NCI-H2196 treated with DMSO at 0.1 percent for 48 hours (cell line): ENCODE measurements at regions not wholly inside any gene's neighbourhood (a gene's known extent, or its start where the extent isn't known, plus 50 kb on each side); places are given as distances from the start of the nearest gene placed in this dataset.
"Not testable (repeated sequence)": the region's sequence is repeated elsewhere in the genome, so short reads cannot be mapped to it uniquely, and the experiment has no call there.

Source experiments
- DNase-seq: peaks from one replicate; lab custom pipeline; 2025; ENCODE audit not compliant: unreplicated experiment; lab: John Stamatoyannopoulos, UW

DNA sequence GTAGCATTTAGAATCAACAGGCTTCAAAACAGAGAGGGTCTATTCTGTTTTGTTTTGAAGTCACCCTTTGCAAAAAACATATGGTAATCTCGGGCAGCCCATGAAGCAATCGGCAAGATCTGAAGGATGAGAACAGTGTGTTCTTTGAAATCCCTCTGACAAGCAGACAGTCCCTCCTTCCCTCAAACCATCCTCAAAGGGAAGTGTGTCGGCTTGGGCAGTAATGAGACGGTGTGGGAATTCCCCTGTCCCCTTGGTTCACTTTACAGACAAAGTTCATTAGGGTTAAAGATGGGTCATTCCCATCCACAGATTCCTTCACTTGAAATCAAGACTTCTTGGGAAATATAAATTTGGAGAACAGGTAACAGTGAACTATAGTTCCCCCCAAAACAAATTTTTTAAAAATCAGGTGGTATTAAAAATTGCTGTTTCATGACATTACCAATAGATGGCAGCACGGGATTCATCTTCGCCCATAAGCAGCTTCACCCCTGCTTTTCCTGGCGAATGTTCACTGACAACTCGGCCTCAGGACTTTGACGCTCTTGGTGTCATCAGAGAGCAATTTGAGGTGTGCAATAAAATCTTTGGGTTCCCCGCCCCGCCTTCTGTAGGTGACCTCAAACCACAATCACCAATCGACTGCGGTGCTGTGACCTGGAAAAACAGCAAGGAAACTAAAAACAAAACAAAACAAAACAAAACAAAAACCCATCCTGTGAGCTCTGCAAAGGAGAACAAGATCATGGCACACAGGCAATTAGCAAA is 159.3 kb upstream of the TNFAIP3 start:
- peak; percentile 81 for DNase-seq

DNA sequence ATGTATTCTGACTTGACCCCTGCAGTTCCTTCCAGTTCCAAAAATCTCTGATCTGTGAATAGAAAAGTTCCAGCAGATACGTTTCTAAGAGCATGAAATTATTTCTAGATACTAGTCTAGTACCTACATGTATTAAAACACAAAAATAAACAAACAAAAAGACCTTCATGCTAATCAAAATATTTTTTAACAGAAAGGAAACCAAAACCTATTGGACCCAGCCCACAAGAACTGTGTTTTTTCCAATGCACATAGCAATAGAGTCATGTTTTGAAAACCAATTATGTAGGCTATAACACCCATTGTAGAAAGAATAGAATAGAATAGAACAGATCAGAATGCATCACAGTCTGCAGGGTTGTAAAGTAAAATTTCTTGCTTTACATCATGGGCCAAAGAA is 158.6 kb upstream of the TNFAIP3 start:
- no peak for DNase-seq

GRCh38 chr6:137709424-137710236 is 157.4 kb upstream of the TNFAIP3 start:
- DNase-seq = no peak

DNA sequence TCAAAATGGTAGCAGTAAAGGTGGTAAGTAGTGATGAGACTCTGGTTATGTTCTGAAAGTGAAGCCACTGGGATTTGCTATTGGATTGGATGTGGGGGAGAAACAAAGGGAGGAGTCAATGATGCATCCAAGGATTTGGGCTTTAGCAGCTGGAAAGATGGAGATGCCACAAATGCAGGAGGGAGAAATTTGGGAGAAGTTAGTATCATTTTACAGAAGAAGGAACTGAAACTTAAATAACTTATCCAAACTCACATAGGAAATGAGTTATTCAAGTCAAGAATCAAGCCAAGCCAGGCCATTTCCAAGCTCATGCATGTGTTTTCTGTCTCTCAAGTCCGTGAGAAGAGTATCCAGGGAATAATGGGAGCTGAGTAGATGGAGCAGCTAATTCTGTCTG is 155.1 kb upstream of the TNFAIP3 start:
- no peak for DNase-seq

DNA sequence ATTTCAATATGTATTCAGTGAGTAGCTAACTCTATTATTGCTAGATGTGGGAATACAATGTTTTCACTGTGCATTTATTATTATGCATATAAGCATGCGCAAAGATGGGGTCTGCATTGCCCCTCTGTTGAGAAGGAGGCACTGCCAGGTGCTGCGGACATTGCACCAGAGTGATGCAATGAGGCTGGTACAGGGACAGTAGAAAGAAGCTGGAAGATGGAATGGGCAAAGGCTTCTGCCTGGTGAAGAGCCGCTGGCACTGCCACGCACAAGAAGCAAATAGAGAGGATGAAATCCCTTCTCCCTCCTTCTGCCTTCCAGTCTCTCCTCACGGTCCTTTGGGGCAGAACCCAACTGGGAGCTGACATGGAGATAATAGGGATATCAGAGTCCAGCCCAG is 154.5 kb upstream of the TNFAIP3 start:
- no peak for DNase-seq

GRCh38 chr6:137715589-137716045 is 151.4 kb upstream of the TNFAIP3 start:
- no peak for DNase-seq

- peak; percentile 94 for DNase-seq
Observed at GRCh38 chr6:137717074-137718073, 149.7 kb upstream of the TNFAIP3 start.

- DNase-seq = not testable (repeated sequence)
Observed at GRCh38 chr6:137718903-137719302, 148.2 kb upstream of the TNFAIP3 start.

- DNase-seq = no peak
Observed at GRCh38 chr6:137722749-137723272, 144.2 kb upstream of the TNFAIP3 start.

GRCh38 chr6:137723273-137724017 is 143.6 kb upstream of the TNFAIP3 start:
- DNase-seq = peak; percentile 81

DNA sequence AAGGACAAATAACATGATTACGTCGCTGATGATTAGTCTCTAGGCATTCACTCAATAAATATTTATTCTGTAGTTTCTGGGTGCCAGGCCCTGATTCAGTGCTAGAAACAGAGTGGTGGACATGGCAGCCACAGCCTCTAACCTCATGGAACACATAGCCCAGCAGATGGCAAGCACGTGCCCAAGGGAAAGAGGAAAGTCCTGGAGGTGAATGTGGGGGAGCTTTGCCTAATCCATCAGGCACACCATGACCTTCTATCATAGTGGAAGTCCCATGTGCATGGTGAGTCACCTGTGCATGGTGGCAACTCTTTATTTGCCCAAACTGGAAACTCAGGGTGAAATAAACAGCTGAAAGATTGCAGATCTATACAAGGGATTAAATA is 143.0 kb upstream of the TNFAIP3 start:
- DNase-seq = peak; percentile 56

- DNase-seq = no peak
Observed at GRCh38 chr6:137724495-137725211, 142.4 kb upstream of the TNFAIP3 start.

DNA sequence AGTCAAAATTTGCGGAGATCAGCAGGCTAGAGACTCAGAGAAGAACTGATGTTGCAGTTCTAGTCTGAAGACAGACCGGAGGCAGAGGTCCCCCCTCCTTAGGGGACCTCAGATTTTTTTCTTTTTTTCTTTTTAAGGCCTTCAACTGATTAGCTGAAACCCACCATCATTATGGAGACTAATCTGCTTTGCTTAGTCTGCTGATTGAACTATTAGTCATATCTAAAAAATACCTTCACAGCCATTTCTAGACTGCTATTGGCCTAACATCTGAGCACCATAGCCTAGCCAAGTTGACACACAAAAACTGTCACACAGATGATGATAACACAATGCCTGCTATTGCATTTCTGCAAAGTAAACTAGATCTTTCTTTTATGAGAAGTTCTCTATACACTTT is 141.1 kb upstream of the TNFAIP3 start:
- DNase-seq = no peak

DNA sequence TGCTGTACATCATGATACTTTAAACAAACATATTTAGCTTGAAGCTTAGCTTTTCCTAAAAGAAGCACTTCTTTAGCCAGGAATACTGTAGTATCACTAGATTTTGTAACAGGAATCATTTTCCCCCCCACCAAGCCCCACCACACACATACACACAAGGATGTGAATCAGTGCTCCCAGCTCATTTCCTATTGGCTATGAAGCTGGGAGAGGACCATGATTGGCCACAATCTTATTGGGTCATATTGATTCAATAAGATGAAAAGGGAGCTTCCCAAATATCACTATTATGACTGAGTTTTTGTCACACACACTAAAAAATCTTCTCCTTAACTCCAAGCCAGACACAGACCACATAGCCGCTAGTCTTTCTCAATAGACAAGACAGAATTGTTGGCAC is 140.5 kb upstream of the TNFAIP3 start:
- DNase-seq = no peak

DNA sequence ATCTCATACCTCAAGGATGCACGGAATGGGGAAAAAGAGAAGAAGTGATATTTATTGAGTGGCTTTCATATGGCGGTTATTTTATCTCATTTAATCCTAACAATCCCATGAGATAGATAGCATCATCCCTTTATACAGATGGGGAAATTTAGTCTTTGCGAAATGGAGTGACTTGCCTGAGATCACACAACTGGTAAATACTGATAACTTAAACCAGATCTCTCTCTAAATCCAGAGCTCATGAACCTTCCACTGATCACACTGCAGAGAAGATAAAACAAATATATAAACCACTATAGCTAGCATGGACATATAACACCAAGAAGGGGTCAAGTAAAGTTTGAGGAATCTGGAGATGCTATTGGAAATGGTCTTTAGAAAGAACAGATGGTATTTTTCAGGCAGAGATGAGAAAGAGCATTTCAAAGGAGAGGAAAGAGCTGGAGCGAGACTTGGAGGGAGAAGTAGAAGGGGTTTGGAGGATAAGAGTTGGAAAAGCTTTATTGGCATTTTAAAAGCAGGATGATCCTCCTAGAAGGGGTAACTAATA is 139.8 kb upstream of the TNFAIP3 start:
- no peak for DNase-seq

DNA sequence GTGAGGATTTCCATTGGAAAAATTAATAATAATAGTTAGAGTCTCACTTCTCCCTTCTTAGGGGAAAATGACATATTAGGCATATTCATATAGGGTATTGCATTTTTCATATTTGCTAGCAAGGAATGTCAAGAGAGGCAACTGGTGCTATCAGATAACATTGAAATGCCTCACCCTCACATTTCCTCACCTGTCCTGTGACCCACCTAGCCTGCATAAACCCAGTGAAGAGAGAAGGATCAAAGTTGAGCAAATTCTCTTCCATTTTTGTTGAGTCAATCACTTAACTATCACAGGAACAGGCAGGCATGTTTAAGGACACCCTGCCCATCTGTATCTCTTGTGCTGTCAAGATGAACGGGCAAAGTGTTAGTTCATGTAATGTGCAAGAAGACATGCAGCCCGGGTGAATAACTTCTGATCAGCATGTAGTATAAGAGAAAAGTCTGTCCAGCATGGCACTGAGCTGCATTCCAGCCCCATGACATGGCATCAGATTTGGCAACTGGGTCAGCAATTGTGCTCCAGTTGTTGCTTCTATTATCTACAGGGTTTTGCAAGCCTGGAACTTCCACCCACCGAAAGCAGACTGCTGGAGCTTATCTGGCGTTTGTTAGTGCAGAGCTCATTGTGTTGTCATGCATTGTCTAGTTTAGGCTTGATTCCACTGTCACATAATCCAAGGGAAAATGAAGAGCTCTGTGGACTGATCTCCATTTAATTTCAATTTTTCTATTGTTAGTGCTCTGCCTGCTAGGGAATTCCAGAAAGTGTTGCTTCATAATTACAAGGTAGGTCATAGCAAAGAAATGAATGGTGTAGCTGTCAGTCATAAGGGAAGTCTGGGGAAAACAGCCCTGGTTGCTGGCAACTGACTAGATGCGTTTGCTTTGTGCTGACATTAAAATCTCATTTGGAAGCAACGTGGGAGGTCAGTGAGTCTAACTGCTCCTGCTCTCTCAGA is 138.4 kb upstream of the TNFAIP3 start:
- no peak for DNase-seq

DNA sequence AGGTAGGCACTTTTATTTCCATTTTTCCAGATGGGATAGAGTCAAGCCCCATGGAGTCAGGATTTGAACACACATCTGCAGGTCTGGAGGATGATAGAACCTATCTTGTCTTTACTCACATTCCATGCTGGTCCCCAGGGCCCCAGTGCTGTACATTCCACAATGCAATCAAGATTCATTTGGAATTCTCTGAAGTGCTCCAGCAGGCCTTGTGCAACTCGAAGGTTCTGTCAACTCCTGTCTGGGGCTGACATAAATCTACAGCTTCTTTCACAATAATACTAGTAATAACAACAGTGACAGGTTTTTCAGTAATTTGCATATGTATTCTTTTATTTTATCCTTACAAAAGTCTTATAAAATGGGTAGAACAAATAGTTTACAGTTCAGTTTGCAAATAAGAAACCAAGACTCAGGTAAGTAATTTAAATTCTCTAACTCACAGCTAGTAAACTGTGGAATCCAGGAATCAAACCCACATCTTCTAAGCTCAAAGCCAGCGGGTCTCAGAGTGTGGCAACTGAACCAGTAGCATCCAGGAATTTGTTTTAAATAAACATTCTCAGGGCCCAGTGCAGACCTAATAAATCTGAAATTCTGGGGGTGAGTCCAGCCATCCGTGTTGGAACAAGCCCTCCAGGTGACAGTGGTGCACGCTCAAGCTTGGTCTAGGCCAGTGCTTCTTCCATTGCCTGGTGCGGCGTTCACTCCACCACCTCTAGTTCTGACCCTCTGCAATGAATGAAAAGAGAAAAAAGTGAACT is 137.0 kb upstream of the TNFAIP3 start:
- DNase-seq = no peak
